GM12878 (cell line): ENCODE measurements at regions not wholly inside any gene's neighbourhood (a gene's known extent, or its start where the extent isn't known, plus 50 kb on each side); places are given as distances from the start of the nearest gene placed in this dataset.

Experiments
- ATAC-seq: fragments of 200-7000 bp; cut with Tn5 transposase; 3 replicates; pipeline ENCODE4 v1.9.1; 2020; ENCODE audit warnings: mild to moderate bottlenecking, moderate library complexity
- BruUV-seq: library from RNA; stranded (reverse); fragments of 400-500 nt; replicated peaks from 2 replicates; lab custom pipeline; 2021; lab: Mats Ljungman, UMichigan
- CTCF ChIA-PET: fragments of 300-600 bp; sonication (Branson Sonifier 250); formaldehyde crosslinking; extraction: SDS; loops from one replicate; lab custom pipeline; 2021; ENCODE audit warnings: inconsistent platforms; lab: Yijun Ruan, JAX
- POLR2A ChIA-PET: fragments of 350-600 bp; formaldehyde crosslinking; extraction: SDS; loops from one replicate; lab custom pipeline; 2021; ENCODE audit warnings: inconsistent platforms; lab: Charles Lee
- RAD21 ChIA-PET: fragments of 300-600 bp; sonication (Branson Sonifier 250); formaldehyde crosslinking; loops from one replicate; lab custom pipeline; 2023; ENCODE audit warnings: antibody characterized with exemption; ENCODE audit not compliant: unreplicated experiment; lab: Charles Lee
- SMC1A ChIA-PET: fragments of 300-600 bp; sonication (Branson Sonifier 250); formaldehyde crosslinking; loops from one replicate; lab custom pipeline; 2023; ENCODE audit not compliant: unreplicated experiment, uncharacterized antibody; lab: Charles Lee
- DNase-seq: peaks from one replicate; pipeline ENCODE4 v3.0.0-alpha.2; 2011; ENCODE audit warnings: low read depth, low spot score
- FAIRE-seq: peaks from 3 replicates; lab custom pipeline; 2011; peaks lifted over from hg19 to GRCh38; lab: Jason Lieb, UNC
- H2AFZ ChIP-seq: 2 replicates; pipeline ENCODE4 v1.6.0; 2011; ENCODE audit warnings: low read depth, low read length, control low read depth; ENCODE audit not compliant: control insufficient read depth
- H3K27ac ChIP-seq: 2 replicates; pipeline ENCODE4 v1.5.1; 2011; ENCODE audit warnings: control low read depth; ENCODE audit not compliant: control insufficient read depth, insufficient read depth
- H3K27me3 ChIP-seq, 2 experiments: replicated peaks in 1 of 2; 2 replicates each; pipeline versions ENCODE4 v1.6.0 to v1.6.1; 2011; ENCODE audit warnings: low read length in 1 of 2; ENCODE audit not compliant: control insufficient read depth in 2 of 2, insufficient read depth in 2 of 2
- H3K36me3 ChIP-seq, 2 experiments: 2 replicates each; pipeline ENCODE4 v1.5.1; 2011; ENCODE audit warnings: low read length in 1 of 2; ENCODE audit not compliant: control insufficient read depth in 2 of 2, insufficient read depth in 2 of 2
- H3K4me1 ChIP-seq: 2 replicates; pipeline ENCODE4 v1.6.1; 2011; ENCODE audit warnings: mild to moderate bottlenecking, low read length, moderate library complexity, mixed read lengths; ENCODE audit not compliant: control insufficient read depth, insufficient read depth
- H3K4me2 ChIP-seq: 2 replicates; pipeline ENCODE4 v1.6.0; 2011; ENCODE audit warnings: control low read depth; ENCODE audit not compliant: control insufficient read depth, insufficient read depth
- H3K4me3 ChIP-seq: fragments of 200-600 bp; sonication (generic); 2 replicates; pipeline ENCODE4 v1.5.1; 2016
- H3K79me2 ChIP-seq: 2 replicates; pipeline ENCODE4 v1.6.0; 2011; ENCODE audit warnings: low read length; ENCODE audit not compliant: control insufficient read depth, insufficient read depth
- H3K9ac ChIP-seq: 2 replicates; pipeline ENCODE4 v1.8.0; 2011; ENCODE audit warnings: low read length, control low read depth, mixed read lengths; ENCODE audit not compliant: control insufficient read depth, insufficient read depth
- H3K9me3 ChIP-seq: replicated peaks from 3 replicates; pipeline ENCODE4 v1.5.1; 2011; ENCODE audit warnings: mild to moderate bottlenecking, low read length; ENCODE audit not compliant: control insufficient read depth, insufficient read depth
- H4K20me1 ChIP-seq: 2 replicates; pipeline ENCODE4 v1.6.0; 2011; ENCODE audit not compliant: control insufficient read depth, insufficient read depth
- BRCA1 ChIP-seq: IDR thresholded peaks from 2 replicates; pipeline ENCODE4 v1.6.1; 2011; ENCODE audit warnings: low read depth, low read length, improper control_type of control experiment
- CREB1 ChIP-seq: IDR thresholded peaks from 2 replicates; pipeline ENCODE4 v1.6.1; 2012; ENCODE audit warnings: low read depth, mild to moderate bottlenecking, inconsistent platforms
- CREM ChIP-seq: IDR thresholded peaks from 2 replicates; pipeline ENCODE4 v1.6.1; 2014; ENCODE audit warnings: antibody characterized with exemption, low read depth
- GABPA ChIP-seq: IDR thresholded peaks from 2 replicates; pipeline ENCODE4 v1.6.1; 2014; ENCODE audit warnings: antibody characterized with exemption, low read depth, mild to moderate bottlenecking, inconsistent platforms
- HCFC1 ChIP-seq: fragments of 150-350 bp; IDR thresholded peaks from 2 replicates; pipeline ENCODE4 v1.6.1; 2014; ENCODE audit warnings: low read length
- TAF1 ChIP-seq: IDR thresholded peaks from 2 replicates; pipeline ENCODE4 v1.6.1; 2011; ENCODE audit warnings: mild to moderate bottlenecking, low read depth, low read length, borderline replicate concordance
- ZBED1 ChIP-seq: IDR thresholded peaks from 2 replicates; pipeline ENCODE4 v1.6.1; 2016; ENCODE audit warnings: borderline replicate concordance
- ZBTB40 ChIP-seq: fragments of 450-650 bp; IDR thresholded peaks from 2 replicates; pipeline ENCODE4 v1.6.1; 2016; ENCODE audit warnings: mild to moderate bottlenecking, moderate library complexity, borderline replicate concordance
- WGBS: methylation state at CpG from one replicate; pipeline ENCODE4 v1.1.6; 2016; ENCODE audit warnings: low lambda C conversion rate; ENCODE audit not compliant: insufficient replicate concordance, insufficient coverage; ENCODE audit errors: missing lambda C conversion rate; 5-methylcytosine and 5-hydroxymethylcytosine counted together
- in situ Hi-C: fragments of 300-500 bp; cut with MboI; formaldehyde crosslinking; loops from 9 replicates; pipeline ENCODE4 v1.14.3; 2018; ENCODE audit warnings: mixed read lengths
- intact Hi-C: fragments of 100-400 bp; cut with micrococcal nuclease; formaldehyde crosslinking; loops from one replicate; pipeline ENCODE4 v1.14.2; 2022; ENCODE audit not compliant: unreplicated experiment
- TF ChIP-seq, protein P1 (sequence below): IDR thresholded peaks from 2 replicates; pipeline ENCODE4 v1.6.1; 2012; ENCODE audit warnings: low read length, inconsistent platforms
- TF ChIP-seq, protein P2 (sequence below): fragments of 450-650 bp; IDR thresholded peaks from 2 replicates; pipeline ENCODE4 v1.6.1; 2017; ENCODE audit warnings: mild to moderate bottlenecking, moderate library complexity
- TF ChIP-seq, protein P3 (sequence below): IDR thresholded peaks from 2 replicates; pipeline ENCODE4 v1.6.1; 2012; ENCODE audit warnings: low read depth, low read length, improper control_type of control experiment

DNA sequence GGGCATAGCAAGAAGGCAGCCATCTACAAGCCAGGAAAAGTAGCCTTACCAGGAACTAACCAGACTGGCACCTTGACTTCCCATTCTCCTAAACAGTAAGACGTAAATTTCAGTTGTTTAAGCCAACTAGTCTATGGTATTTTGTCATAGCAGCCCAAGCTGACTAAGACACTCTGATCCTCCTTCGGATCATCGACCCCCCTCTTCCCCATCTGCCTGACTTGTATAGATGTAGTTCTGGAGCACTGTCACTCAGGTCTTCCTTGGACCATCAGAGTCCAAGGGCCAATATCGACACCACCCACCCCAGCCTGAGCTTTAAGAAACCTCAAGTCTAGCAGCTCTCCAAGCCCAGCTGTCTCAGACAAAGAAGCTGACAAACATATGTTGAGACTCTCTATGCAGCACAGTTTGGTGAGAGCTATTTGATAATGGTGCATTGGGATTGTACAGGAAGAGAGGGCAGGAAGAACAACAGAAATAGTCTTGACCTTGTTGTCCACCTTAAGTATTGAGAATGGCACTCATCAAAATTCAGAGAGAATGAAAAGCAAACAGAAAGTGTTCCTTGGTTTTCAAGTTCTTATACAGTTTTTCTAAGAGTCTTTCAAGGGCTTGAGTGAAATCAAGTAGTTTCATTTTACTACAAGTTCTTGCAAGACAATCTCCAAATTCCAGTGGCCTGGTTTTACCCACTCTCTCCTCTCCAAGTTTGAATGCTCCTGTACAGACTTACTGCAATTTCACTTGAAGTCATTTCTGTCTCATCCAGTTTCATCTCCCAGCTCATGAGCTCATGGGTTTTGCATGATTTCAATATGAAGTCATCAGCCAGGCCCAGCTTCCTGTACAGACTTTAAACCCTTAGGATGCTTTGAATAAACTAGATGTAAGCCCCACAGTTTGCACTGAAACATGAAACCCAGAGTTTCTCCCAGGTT lies 122.3 kb upstream of the RAI14 start:
- CTCF ChIA-PET: interaction anchor here (1.1 to 1.5 kb wide), 4 partner anchors 9 to 48 kb away, joined by 3 to 7 read pairs (median 5); no protein-coding TSS in a partner anchor
- intact Hi-C loops: no loop called here
- Histone ChIP-seq H3K9me3 (no peaks in the 10 kb centered on the region), H3K79me2 (no peaks in the 10 kb centered on the region), H3K4me1 (peaks cover 21% of the 10 kb centered on the region), H3K4me2 (peak overlapping the region; percentile 70; the same call in 1 of the 2 replicates), H2AFZ (peak overlapping the region; percentile 28), H3K4me3 (no peak overlapping the region), H3K36me3 (no peaks in the 10 kb centered on the region), H3K27ac (peak overlapping the region; percentile 42), H4K20me1 (no peaks in the 10 kb centered on the region), H3K27me3 (no peaks in the 10 kb centered on the region; a peak in 1 of 4 replicates), H3K9ac (no peak overlapping the region; the same call in 1 of the 2 replicates)
- ATAC-seq (peak; percentile 74), DNase-seq (no peak), FAIRE-seq (no peak)
- RAD21 ChIA-PET: interaction anchor here (1.3 kb wide), 1 partner anchor 364 kb away, joined by 3 read pairs; no protein-coding TSS in a partner anchor
- 18% methylated on average over 4 of the region's 4 CpGs for WGBS
- SMC1A ChIA-PET: interaction anchor here (0.5 to 1.4 kb wide), 5 partner anchors 10 to 599 kb away, joined by 3 to 5 read pairs (median 4); no protein-coding TSS in a partner anchor
- POLR2A ChIA-PET: interaction anchor here (1.0 kb wide), 1 partner anchor 365 kb away, joined by 3 read pairs; no protein-coding TSS in a partner anchor
- in situ Hi-C loops: loop anchor here (5.0 kb wide), 1 partner anchor 368 kb away; no protein-coding TSS in a partner anchor
- no TSS peak for BruUV-seq
- TF ChIP-seq, protein P1, sequence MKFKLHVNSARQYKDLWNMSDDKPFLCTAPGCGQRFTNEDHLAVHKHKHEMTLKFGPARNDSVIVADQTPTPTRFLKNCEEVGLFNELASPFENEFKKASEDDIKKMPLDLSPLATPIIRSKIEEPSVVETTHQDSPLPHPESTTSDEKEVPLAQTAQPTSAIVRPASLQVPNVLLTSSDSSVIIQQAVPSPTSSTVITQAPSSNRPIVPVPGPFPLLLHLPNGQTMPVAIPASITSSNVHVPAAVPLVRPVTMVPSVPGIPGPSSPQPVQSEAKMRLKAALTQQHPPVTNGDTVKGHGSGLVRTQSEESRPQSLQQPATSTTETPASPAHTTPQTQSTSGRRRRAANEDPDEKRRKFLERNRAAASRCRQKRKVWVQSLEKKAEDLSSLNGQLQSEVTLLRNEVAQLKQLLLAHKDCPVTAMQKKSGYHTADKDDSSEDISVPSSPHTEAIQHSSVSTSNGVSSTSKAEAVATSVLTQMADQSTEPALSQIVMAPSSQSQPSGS: peak; percentile 76
- TF ChIP-seq GABPA: 0 out of 2 replicates have a peak, but pooled peaks have one; percentile 20
- TF ChIP-seq, protein P2, sequence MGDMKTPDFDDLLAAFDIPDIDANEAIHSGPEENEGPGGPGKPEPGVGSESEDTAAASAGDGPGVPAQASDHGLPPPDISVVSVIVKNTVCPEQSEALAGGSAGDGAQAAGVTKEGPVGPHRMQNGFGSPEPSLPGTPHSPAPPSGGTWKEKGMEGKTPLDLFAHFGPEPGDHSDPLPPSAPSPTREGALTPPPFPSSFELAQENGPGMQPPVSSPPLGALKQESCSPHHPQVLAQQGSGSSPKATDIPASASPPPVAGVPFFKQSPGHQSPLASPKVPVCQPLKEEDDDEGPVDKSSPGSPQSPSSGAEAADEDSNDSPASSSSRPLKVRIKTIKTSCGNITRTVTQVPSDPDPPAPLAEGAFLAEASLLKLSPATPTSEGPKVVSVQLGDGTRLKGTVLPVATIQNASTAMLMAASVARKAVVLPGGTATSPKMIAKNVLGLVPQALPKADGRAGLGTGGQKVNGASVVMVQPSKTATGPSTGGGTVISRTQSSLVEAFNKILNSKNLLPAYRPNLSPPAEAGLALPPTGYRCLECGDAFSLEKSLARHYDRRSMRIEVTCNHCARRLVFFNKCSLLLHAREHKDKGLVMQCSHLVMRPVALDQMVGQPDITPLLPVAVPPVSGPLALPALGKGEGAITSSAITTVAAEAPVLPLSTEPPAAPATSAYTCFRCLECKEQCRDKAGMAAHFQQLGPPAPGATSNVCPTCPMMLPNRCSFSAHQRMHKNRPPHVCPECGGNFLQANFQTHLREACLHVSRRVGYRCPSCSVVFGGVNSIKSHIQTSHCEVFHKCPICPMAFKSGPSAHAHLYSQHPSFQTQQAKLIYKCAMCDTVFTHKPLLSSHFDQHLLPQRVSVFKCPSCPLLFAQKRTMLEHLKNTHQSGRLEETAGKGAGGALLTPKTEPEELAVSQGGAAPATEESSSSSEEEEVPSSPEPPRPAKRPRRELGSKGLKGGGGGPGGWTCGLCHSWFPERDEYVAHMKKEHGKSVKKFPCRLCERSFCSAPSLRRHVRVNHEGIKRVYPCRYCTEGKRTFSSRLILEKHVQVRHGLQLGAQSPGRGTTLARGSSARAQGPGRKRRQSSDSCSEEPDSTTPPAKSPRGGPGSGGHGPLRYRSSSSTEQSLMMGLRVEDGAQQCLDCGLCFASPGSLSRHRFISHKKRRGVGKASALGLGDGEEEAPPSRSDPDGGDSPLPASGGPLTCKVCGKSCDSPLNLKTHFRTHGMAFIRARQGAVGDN: no peak
- TF ChIP-seq BRCA1: no peak
- TF ChIP-seq ZBED1: peak; percentile 37; the same call in 1 of the 2 replicates
- TF ChIP-seq CREM: peak; percentile 79
- TF ChIP-seq, protein P3, sequence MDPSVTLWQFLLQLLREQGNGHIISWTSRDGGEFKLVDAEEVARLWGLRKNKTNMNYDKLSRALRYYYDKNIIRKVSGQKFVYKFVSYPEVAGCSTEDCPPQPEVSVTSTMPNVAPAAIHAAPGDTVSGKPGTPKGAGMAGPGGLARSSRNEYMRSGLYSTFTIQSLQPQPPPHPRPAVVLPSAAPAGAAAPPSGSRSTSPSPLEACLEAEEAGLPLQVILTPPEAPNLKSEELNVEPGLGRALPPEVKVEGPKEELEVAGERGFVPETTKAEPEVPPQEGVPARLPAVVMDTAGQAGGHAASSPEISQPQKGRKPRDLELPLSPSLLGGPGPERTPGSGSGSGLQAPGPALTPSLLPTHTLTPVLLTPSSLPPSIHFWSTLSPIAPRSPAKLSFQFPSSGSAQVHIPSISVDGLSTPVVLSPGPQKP: no peak
- peak; percentile 94 for TF ChIP-seq CREB1
- no peak for TF ChIP-seq HCFC1
- no peak for TF ChIP-seq ZBTB40
- TF ChIP-seq TAF1: no peak
